ENCODE measurements at regions not wholly inside any gene's neighbourhood (a gene's known extent, or its start where the extent isn't known, plus 50 kb on each side); places are given as distances from the start of the nearest gene placed in this dataset.
"Not testable (repeated sequence)": the region's sequence is repeated elsewhere in the genome, so short reads cannot be mapped to it uniquely, and the experiment has no call there.

DNA sequence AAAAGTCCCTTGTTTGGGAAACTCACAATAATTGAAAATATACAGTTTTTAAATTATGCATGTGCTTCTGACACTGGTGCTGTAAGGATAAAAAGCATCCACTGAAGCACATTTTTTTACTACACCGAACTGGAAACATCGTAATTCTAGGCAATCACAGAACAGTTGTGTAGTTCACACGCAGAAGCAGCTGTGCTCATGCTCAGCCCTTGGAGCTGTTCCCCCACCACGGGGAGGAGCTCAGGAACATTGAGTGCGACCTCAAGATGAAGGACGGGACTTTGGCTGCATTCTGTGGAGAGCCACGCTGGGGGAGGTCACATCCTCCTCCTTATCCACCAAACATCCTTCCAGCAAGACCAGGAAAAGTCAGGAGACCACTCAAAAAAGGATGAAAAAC lies 466.3 kb upstream of the CDH4 start:
- no peak overlapping the region for H3K4me3 ChIP-seq
- H3K27ac ChIP-seq: no peak overlapping the region

DNA sequence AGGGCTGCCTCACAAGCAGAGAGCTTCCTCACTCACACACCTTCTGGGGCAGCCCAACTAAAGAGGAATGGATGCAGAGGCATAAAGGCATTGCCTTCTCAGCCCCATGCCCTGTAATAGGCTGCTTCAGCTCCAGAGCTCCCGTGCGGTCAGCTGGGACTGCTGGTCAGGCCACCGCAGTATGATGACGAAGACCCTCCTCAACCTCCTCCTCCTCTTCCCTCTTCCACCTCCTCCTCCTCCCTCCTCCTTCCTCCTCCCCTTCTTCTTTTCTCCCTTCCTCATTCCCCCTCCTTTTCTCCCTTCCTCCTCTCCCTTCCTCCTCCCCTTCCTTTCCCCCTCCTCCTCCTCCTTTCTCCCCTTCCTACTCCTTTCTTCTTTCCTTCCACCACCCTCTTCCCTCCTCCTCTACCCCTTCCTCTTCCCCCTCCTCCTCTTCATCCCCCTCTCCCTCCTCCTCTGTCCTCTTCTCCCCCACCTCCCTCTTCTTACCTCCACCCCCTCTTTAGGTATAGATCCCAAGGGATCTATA lies 465.3 kb upstream of the CDH4 start:
- Histone ChIP-seq H3K4me3 (no peak overlapping the region), H3K27ac (no peak overlapping the region)

DNA sequence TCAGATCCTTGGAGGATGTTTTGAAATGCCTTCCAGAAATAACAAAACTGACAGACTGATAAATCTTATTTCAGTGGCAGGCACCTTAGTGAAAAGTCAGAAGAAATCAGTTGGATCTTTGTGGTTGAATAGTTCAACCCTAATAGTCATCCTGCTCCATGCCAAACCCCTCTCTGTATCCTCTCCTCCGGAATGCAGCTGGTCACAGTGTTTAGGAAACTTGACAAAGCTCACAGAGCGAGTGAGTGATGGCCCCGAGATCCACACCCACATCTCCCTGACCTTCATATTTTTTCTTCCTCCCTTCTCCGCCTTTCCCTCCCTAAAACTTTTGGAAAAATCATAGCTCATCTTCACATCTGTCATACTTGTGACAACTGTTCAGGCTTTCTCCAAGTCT lies 464.8 kb upstream of the CDH4 start:
- Histone ChIP-seq H3K27ac (no peak overlapping the region), H3K4me3 (no peak overlapping the region)

DNA sequence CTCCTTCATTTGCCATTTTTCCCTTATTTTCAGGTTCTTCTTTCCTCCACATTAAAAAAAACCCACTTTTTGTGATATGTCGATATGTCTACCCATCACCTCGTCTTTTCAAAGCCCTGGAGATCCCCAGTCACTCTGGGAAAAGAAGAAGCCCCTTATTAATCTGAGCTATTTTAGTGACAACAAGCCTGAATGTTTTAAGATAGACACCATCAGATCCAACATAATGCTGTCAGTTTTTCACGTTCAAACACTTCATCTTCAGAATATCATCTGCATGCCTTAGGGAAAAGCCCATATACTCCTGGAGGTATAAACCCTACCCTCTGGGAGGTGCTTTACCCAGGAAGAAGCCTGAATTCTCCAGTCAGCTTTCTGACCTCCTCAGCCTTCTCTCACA lies 464.0 kb upstream of the CDH4 start:
- no peak overlapping the region for H3K27ac ChIP-seq
- no peak overlapping the region for H3K4me3 ChIP-seq

DNA sequence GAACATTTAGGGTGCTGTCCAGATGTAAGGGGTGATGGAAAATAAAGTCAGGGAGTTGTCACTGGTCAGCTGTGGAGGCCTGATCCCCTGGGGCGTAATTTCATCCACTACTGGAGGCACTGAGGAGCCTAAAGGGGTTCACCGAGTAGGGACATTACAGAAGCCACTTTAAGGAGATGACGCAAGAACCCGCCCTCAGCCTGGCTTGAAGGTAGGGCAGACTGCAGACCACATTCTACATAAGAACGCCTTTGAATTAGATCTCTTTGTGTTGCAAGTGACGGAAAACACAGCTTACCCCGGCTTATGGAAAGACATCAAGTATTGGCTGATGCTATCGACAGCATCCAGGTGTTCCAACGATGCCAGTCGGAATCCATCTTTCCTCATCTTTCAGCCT lies 462.7 kb upstream of the CDH4 start:
- no peak overlapping the region for H3K4me3 ChIP-seq
- H3K27ac ChIP-seq: no peak overlapping the region

DNA sequence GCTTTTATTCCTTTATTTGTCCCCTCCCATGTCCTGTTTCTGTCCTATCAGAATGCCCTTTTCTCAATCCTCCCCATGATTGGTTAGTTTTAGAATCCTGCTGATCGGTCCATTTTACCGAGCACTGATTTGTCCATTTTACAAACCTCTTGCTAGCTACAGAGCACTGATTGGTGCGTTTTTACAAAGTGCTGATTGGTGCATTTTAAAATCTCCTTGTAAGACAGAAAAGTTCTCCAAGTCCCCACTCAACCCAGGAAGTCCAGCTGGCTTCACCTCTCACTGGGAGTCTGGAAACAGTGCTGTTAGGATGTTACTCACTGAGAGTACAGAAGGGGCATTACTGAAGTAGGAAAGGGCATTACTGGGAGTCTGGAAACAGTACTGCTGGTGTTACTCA lies 461.7 kb upstream of the CDH4 start:
- not testable (repeated sequence) for H3K27ac ChIP-seq, H3K4me3 ChIP-seq

DNA sequence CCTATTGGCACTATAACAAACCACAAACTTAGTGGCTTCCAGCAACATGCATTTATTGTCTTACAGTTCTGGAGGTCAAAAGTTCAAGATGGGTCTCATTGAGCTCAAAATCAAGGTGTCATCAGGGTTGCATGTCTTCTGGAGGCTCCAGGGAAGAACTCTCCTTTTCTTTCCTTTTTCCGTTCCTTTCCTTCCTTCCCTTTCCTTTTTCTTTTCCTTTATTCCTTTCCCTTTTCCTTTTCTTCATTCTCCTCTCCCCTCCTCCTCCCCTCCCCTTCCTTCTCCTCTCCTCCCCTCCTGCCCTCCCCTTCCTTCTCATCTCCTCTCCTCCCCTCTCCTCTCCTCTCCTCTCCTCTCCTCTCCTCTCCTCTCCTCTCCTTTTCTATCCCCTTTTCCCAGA lies 460.2 kb upstream of the CDH4 start:
- Histone ChIP-seq H3K4me3 (no peak overlapping the region), H3K27ac (no peak overlapping the region)

DNA sequence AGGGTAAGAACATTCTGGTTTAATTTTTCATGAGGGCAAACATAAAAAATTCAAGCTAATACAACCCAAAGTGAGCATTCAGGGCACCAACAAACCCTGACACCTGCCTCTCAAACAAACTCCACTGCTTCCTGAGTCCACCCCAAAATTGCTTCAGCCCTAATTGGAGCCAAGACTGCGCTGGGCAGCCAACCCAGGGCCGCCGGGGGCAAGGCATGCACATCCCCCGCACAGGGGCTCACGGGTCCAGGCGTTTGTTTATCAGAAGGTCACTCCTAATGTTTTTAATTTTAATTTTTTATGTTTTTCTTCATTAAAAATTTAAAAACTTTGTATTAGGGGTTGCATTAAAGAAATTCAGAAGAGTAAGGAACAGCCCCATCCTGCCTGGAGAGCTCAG lies 459.1 kb upstream of the CDH4 start:
- Histone ChIP-seq H3K27ac (no peak overlapping the region), H3K4me3 (no peak overlapping the region)

DNA sequence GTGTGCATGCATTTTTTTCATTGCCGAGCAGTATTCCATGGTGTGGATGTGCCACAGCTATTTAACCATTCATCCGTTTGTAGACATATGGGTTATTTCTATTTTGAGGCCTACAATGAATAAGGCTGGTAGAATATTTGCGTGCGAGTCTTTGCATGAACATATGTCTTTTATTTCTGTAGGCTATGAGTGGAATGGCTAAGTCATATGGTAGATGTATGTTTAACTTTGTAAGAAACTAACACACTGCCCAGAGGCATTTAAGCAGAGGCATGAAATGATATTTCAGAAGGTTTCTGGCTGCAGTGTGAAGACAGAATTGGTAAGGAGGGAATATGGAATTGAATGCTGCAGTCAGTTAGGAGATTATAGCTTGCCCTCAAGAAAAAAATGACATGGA lies 457.4 kb upstream of the CDH4 start:
- H3K4me3 ChIP-seq: no peak overlapping the region
- H3K27ac ChIP-seq: no peak overlapping the region

DNA sequence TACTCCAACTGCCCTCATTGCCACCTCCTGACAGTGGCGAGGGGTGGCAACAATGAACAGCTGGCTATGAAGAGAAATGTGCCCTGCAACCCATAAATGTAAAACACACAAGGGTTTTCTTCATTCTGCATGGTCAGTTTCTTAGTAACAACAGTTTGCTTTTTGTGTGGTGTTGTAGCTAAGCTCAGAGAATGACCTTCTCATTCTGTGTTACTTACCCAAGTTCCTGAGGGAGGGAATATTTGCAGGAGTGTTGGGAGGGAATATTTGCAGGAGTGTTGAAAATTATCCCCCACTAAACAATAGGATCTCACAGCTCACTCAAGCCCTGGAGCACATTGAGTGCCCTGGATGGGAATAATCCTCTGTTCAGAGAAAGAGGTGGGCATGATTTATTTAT lies 456.4 kb upstream of the CDH4 start:
- Histone ChIP-seq H3K4me3 (no peak overlapping the region), H3K27ac (no peak overlapping the region)

DNA sequence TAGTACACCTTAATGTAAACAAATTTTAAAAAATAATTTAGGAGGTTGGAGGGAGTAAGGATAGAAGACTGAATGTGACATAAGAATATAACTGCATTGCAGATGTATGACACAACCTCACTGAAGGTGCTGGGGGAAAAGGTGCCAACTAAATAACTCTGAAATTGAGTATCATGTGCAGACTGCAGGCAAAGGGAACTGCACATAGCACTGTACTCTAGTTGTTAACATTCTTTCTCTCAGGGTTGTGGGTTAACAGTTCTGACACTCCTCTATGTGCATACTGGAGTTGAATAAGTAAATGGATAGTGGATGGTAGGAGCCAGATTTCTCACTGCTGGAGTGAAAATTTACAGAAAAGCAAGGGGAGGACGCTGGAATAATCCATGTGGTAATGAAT lies 451.9 kb upstream of the CDH4 start:
- Histone ChIP-seq H3K4me3 (no peak overlapping the region), H3K27ac (no peak overlapping the region)

DNA sequence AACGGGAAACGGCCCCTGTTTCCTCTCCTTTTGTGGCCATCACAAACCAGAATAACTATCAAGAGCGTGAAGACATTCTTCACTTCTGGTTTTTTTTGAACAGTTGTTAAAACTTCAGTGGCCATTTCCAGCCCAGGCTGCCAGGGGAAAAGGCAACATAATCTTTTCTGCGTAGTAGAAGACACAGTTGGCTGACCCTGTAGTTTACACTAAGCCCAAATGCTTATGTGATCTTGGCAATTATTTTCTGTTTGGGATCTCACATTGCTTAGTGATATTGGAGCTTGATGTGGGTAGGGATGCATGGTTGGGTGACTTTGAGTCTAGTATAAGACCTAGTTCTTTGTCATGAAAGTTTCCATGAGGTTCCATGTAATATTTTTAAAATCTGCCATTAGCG lies 449.4 kb upstream of the CDH4 start:
- Histone ChIP-seq H3K27ac (no peak overlapping the region), H3K4me3 (no peak overlapping the region)

DNA sequence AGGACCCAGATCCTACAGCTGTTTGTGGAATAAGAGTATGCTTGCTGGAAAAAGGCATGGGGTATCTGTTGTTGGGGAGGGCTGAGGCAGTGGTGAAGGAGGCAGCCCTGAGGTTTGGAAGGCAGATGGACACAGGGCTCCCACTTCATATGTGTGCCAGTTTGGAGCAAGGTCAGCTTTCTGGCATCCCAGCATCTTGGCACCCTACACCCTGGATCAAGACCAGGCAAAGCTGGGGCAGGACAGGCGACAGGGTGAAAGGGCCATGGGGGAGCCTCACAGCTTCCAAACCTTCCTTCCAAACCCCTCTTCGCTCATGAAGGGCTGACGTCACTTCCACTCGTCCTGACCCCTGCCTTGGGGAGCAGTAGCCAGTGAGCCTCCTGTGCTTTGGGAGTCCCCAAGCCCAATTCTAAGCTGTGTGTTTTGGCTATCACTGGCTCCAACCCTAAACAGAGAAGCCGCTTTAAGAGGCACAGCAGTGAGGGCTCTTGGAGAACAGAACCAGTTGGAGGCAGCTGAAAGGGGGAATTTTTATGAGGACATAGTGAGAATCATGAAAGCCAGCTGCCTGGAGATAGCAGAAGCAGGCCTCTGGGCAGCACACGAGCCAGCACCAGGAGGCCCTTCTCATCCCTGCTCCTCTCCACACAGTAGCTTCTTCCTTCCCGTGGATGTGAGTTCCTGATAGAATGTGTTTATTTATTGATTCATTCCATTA lies 448.6 kb upstream of the CDH4 start:
- Histone ChIP-seq H3K27ac (no peak overlapping the region), H3K4me3 (no peak overlapping the region)

DNA sequence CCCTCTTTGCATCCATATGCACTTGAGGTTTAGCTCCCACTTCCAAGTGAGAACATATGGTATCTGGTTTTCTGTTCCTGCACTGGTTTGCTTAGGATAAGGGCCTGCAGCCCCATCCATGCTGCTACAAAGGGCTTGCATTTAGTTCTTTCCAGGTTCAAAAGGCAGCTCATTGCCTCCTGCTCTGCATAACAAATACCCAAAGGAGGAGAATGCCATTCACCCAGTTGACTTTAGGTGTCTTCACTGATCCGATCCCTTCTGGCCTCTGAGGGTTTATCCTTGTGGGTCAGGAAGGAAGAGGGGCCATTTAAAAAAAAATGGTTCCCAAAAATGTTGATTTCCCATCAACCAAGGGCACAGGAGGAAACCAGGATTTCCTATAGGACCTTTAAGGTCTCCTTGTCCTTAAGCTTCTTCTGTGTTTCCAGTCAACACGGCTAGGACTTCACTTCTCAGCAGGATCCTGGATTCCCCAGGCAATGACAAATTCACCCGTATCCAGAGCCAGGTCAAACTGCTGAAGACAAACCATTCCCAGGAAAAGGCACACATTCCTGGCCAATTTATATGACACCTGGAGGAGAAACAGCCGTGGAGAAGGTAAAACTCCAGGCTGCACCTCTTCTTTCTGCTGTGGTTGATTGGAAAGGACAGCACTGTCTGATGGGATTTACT lies 447.7 kb upstream of the CDH4 start:
- Histone ChIP-seq H3K4me3 (no peak overlapping the region), H3K27ac (no peak overlapping the region)

DNA sequence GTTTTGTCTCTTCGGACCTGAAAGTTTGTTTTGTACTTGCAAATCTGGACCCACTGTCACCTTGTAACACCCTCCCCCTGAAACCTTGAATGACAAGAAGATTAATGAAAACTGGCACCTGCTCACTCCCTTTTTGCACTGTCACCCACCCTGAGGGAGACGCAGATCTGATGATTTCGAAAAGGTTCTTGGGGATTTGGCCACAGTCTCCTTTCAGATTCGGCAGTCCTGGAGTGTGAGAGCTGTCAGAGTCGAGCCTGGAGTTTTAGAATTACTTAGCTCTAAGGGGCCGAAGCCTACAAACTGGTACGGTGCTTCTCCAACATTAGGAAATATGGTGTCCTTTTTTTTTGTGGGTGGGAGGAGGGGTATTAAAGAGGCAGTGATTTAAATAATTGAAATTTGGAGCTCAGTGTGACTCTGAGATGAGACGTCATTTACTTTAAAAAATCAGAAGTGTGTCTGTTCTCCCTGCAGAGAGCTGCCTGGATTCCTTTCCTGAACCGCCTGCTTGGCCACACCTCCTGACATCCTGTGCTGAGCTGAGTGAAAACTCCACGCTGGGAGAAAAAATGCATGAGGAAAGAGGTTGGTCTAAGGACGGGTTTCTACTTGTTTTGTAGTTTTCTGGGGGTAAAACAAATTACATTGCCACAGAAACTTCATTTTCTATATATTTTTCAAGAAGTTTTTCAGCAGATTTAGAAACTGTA lies 447.0 kb upstream of the CDH4 start:
- Histone ChIP-seq H3K27ac (no peak overlapping the region), H3K4me3 (no peak overlapping the region)

DNA sequence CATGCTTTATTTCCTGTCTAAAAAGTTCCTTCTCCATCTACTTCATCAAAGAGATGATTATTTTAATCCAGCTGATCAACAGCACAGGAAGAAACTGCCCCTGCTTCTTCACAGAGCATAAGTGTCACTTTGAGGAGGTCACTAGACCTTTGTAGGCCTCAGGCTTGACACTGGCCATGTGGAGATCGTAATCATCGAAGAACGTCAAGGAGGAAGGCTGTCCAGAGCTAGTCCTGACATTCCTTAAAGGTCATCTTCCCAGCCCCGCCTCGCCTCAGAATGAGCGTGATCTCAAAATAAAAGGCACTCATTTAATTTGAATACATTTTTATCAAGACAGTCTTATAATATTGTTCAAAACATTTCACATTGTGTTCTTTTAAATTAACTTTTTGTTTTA lies 445.7 kb upstream of the CDH4 start:
- Histone ChIP-seq H3K27ac (no peak overlapping the region), H3K4me3 (no peak overlapping the region)

DNA sequence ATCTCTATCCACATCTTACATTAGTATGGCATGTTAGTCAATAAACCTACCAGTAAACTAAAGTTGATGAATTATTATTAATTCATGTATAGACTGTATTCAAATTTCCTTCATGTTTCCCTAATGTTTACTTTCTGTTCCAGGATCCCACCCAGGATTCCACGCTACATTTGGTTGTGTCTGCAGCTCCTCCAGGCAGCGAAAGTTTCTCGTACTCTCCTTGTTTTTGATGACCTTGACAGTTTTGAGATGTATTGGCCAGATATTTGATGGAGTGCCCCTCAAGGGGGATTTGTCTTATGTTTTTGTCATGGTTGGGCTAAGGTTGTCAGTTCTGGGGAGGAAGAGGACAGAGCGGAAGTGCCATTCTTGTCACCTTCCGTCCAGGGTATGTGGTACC lies 445.2 kb upstream of the CDH4 start:
- Histone ChIP-seq H3K27ac (no peak overlapping the region), H3K4me3 (no peak overlapping the region)

DNA sequence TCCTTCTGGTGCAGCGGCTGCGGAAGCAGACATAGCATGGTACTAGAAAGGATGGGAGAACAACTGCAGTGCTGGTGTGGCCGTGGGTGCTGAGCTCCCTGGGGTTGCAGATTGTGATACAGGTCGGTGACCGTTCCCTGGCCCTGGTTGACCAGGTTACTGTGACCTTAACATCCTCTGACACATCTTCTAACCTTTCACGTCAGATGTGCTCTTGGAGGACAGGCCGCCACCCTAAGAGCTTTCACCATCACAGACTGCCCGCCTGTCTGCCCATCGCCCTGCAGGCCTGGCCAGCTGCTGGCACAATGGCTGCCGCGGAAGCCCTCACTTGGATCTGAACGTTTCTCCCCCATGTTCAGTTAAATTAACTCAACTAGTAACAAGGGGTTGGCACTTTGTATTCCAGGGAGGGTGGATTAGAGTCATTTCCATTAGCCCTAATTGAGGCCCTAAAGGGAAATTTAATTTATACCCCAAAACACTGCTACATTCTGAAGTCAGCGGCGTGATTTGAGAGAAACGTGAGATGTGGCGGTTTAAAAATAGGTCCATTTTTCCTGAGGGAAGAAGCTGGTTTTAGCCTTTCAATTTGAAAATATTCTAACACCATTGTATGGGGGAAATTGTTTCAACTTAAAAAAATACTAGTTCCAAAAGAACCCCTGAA lies 443.9 kb upstream of the CDH4 start:
- H3K27ac ChIP-seq: no peak overlapping the region
- no peak overlapping the region for H3K4me3 ChIP-seq

DNA sequence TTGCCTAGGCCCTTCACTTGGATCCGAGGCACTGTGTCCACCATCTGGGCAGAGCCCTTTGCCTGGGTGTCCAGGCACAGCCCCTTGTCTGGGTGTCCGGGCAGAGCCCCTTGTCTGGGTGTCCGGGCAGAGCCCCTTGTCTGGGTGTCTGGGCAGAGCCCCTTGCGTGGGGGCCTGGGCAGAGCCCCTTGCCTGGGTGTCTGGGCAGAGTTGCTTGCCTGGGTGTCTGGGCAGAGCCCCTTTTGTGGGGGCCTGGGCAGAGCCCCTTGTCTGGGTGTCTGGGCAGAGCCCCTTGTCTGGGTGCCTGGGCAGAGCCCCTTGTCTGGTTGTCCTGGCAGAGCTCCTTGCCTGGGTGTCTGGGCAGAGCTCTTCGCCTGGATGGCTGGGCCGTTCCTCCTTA lies 443.4 kb upstream of the CDH4 start:
- H3K4me3 ChIP-seq: no peak overlapping the region
- H3K27ac ChIP-seq: no peak overlapping the region

DNA sequence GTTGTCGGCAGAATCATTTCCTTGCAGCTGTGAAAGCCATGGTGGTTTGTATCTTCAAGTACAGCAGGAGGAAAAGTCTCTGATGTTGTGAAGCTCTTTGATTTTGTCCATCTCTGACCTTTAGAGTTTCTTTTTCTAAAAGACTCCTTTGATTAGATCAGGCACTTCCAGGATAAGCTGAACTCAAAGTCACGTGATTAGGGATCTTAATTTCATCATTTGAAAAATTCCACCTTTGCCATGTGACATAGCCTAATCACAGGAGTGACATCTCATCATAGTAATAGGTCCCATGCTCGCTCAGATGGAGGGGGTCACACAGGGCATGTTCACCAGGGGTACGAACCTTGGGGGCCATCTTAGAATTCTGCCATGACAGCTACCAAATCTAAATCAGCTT lies 441.5 kb upstream of the CDH4 start:
- Histone ChIP-seq H3K27ac (no peak overlapping the region), H3K4me3 (no peak overlapping the region)

DNA sequence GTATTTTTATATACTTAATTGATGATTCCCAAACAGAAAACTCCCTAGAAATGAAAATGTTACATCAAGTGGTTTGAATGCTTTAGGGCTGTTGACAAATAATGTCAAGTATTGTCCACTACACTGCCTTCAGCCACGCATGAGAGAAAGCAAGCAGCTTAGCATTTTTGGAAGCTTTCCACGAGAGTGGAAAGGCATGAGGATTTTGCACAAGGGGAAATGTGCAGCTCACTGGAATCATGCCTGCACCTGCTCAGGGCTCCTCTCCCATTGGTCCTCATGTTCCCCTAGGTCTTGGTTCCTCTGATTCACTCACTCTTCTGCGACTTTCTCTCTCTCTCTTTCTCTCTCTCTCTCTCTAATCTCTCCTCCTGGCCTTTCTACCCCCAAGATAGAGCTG lies 439.5 kb upstream of the CDH4 start:
- no peak overlapping the region for H3K4me3 ChIP-seq
- H3K27ac ChIP-seq: no peak overlapping the region
